ENCODE measurements at regions not wholly inside any gene's neighbourhood (a gene's known extent, or its start where the extent isn't known, plus 50 kb on each side); places are given as distances from the start of the nearest gene placed in this dataset.
"Not testable (repeated sequence)": the region's sequence is repeated elsewhere in the genome, so short reads cannot be mapped to it uniquely, and the experiment has no call there.

DNA sequence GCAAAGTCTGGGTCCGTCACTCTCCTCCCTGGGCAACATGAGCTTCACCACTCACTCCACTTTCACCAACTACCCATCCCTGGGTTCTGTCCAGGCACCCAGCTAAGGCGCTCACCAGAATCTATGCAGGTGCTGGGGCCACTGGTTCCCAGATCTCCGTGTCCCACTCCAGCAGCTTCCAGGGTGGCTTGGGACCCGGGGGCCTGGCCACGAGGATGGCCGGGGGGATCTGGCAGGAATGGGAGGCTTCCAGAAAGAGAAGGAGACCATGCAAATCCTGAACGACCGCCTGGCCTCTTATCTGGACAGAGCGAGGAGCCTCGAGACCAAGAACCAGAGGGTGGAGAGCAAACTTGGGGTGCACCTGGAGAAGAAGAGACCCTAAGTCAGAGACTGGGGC lies 1611.0 kb upstream of the ACO1 start:
- no peak for DNase-seq

DNA sequence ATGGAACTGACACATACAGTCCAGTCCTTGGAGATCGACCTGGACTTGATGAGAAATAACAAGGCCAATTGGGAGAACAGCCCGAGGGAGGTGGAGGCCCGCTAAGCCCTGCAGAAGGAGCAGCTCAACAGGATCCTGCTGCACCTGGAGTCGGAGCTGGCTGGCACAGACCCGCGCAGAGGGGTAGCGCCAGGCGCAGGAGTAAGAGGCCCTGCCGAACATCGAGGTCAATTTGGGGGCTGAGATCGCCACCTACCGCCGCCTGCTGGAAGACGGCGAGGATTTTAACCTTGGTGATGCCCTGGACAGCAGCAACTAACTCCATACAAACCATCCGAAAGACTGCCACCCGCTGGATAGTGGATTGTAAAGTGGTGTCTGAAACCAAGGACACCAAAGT lies 1610.1 kb upstream of the ACO1 start:
- peak in 1 of 2 experiments; percentile 58 for DNase-seq

DNA sequence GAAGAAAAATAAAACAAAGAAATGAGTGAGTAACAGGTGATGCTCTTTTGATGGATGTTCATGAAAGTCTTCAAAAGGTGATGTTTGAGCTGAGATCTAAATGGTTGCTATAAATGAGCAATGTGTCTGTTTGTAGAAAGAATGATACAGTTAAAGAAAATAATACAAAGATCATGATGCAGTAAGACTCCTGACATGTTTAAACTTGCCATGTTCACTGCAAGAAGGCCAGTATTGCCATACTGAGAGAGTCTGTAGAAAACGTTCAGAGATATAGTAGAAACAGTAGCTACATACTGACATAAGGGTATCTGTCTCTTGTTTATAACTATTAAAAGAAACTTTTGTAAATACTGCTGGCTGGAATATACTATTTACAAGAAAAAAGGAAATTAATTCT lies 1609.2 kb upstream of the ACO1 start:
- DNase-seq = no peak

DNA sequence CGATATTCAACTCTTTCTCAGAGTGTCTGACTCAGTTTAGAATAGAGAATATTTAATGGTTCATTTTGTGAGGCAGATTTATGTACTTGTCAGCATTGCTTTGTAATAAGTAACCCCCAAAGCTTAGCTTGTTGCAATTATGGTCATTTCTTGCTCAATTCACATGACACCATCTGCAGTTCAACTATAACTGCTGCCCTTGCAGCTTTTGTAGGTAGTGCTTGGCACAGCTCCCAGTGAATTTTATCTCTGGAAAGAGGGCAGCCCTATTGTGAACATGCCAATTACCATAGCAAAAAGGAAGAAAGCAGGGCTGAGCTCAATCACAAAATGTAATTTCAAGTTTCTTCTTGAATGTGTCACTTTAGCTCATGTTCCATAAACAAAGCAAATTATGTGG lies 1587.7 kb upstream of the ACO1 start:
- no peak for DNase-seq

DNA sequence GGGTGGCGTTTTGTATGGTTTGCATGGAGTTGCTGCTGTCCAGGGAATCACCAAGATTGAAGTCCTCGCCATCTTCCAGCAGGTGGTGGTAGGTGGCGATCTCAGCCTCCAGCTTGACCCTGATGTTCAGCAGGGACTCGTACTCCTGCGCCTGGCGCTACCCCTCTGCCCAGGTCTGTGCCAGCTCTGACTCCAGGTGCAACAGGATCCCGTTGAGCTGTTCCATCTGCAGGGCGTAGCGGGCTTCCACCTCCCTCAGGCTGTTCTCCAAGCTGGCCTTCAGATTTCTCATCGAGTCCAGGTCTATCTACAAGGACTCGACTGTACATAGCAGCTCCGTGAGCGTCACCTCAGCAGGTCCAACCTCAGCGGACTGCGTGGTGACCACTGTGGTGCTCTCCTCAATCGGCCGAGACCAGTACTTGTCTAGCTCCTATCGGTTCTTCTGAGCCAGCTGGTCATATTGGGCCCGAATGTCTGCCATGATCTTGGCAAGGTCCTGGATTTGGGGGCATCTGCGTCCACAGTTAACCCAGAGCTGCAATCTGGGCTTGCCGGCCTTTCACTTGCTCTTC lies 1584.8 kb upstream of the ACO1 start:
- DNase-seq = no peak

DNA sequence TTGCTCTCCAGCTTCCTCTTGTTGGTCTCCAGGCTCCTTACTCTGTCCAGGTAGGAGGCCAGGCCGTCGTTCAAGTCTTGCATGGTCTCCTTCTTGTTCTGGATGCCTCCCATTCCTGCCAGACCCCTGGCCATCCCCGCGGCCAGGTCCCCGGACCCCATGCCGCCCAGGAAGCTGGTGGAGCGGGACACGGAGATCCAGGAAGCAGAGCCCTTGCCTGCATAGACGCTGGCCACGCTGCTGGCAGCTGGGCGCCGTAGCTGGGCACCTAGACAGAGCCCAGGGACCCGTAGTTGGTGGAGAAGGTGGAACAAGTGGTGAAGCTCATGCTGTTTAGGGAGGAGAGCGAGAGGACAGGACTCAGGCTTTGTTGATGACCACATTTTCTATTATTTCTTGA lies 1584.0 kb upstream of the ACO1 start:
- no peak for DNase-seq

DNA sequence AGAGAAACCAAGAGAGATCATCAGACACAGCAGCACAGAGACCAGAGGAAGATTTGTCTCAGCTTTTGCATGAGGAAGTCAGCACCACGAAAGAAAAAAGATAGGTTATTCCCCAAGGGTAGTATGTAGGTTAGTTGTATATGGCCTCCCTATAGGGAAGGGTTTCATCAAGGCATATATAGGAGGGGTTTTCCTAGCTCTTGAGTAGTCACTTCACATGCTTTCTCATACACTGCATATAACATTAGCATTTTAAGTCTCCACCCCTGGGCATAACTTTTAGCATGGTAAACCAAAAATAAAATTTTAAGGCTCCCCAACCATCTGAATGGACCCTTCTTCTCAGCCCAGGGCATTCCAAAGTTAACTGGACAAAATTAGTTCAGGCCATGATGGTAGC lies 1571.6 kb upstream of the ACO1 start:
- DNase-seq = no peak

DNA sequence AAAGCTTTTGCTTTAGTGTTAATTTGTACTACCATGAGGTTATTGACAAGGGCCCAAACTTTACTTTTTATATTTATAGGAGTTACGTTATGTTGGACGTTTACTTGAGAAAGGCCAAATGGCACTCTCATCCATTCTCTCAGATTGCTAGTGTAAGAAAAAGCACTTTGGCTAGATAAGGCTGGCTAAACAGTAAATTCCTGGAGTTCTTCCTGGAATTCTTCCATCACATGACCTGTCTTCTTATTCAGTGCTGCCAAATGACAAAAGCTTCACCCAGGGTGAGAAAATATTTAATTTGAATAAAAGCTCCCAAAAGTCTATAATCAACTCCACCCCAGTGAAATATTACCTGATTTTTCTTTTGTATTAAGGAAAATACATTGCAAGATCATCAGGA lies 1568.9 kb upstream of the ACO1 start:
- DNase-seq = no peak

DNA sequence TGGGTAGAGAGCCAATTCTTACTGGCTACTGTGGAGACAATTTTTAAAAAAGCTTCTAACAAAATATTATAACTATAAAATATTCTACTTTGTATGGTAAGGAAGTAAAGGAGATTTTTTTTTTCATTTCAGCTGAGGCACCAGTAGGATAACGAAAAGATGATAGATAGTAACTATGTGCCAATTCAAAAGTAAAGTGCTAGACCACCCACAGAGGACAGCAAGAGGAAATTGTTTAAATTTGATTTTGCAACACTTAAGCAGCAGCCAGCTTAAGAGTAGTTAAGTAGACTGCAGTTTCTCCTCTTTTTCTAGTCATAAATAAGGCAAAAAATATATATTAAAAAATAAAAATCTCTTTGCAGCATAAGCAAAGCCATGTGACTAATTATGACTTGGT lies 1539.3 kb upstream of the ACO1 start:
- no peak for DNase-seq

DNA sequence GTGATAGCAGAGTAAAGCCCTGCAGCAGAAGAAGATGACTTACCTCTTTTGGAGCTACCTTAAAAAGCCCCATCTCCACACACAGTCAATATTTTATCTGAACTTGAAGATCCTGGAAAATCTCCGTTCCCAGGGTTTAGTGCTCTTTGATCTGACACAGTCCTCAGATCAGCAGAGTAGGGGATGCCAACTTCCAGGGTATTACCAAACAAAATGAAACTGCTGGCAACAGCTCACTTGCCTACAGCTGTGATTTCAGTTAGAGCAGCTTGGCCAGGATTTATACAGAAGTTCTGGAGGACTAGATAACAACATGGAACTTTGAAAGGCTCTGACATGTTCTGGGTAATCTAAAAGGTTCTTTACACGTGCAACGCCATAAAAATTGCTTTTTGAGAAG lies 1537.8 kb upstream of the ACO1 start:
- no peak for DNase-seq

DNA sequence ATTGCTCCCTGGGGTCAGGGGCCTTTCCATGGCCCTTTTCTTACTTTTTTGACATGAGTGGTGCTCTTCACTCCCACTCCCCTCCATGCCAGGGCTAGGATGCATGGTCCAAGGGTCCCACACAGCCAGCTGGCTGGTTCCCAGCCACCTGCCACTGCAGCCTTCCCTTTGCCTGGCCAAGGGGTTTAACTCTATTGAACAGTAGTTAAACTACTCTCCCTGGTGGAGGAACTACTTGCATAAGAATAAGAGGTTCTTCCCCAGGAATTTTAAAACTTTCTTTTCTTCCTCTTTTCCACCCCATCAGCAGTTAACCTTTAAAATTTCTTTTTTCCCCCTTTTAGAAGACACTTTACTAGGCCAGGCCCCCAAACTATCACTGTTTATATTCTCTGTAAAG lies 1532.8 kb upstream of the ACO1 start:
- no peak for DNase-seq

DNA sequence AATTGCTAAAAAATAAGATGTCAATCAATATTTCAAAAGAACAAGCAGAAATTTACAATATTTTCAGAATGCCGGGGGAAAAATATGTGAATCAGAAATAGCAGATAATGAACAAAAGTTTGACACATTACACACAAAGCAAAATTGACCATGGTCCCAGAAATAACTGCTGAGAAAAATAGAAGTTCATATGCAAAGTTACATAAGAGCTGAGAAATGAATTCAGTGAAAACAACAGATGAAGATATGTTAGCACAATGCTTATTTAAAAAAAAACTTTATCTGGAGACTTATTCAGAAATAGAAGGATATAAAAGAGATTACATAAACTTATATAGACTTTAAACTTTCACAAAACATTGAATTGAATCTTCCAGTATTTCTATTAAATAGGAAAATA lies 1483.7 kb upstream of the ACO1 start:
- no peak for DNase-seq

DNA sequence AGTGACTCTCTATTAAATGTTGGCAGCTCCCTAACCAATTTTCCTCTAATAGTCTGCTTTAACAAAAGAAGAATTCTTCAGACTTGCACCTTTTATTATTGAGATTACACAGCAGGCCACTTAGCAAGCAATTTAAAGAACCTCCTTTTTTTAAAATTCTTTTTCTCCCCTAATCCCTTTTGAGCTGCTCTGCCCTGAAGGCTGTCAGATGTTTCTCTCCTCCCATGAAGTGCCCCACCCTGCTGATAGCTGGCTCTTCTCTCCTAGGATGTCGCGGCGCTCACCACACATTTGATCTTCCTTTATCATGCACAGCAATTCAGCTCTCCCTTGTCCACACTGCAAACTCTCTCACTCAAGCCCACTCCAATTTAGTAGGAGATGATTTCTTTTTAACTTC lies 1471.1 kb upstream of the ACO1 start:
- no peak for DNase-seq

DNA sequence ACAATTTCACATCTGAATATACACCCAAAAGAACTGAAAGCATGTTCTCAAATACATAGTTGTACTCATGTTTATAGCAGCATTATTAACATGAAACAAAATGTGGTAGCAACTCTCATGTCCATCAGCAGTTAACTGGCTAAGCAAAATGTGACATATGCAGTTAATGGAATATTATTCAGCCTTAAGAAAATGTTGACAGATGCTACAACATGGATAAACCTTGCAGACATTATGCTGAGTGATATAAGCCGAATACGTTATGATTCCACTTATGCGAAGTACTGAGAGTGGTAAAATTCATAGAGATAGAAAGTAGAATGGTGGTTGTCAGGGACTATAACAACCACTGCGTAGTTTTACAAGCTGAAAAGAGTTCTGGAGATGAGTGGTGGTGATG lies 1469.0 kb upstream of the ACO1 start:
- DNase-seq = no peak

DNA sequence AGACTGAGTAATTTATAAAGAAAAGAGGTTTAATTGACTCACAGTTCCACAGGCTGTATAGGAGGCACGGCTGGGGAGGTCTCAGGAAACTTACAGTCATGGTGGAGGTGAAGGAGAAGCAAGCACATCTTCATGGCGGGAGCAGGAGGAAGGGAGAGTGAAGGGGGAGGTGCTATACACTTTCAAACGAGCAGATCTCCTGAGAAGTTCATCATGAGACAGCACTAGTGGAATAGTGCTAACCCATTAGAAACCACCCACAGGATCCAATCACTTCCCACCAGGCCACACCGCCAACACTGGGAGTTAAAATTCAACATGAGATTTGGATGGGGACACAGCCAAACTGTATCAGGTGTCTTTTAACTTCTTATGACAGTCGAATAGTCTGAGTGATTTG lies 1459.3 kb upstream of the ACO1 start:
- no peak for DNase-seq

DNA sequence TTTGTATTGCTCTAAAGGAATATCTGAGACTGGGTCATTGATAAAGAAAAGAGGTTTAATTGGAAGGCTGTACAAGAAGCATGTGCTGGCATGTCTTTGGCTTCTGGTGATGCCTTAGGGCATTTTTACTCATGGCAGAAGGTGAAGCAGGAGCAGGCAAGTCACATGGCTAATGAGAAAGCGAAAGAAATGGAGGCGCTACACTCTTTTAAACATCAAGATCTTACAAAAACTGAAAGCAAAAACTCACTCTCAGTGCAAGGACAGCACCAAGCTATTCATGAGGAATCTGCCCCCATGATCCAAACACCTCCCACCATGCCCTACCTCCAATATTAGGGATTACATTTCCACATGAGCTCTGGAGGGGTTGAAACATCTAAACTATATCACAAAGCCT lies 1458.8 kb upstream of the ACO1 start:
- no peak for DNase-seq

DNA sequence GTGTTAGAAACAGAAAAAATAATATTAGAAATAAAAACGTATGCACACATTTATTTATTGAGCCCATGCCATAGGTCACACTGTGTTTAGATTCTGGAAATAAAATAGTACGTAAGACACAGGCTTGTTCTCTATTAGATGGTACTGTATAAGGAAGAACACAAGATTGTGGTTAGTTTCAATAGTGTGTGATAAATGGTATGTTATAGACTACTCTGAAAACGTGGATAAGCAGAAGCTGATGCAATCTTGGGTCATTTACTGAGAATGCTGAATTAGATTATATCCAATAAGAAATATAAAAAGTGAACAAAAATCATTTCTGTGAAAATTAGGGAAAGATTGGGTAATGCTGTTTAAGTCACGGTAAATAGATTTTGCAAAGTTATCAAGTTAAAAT lies 1456.4 kb upstream of the ACO1 start:
- no peak for DNase-seq

DNA sequence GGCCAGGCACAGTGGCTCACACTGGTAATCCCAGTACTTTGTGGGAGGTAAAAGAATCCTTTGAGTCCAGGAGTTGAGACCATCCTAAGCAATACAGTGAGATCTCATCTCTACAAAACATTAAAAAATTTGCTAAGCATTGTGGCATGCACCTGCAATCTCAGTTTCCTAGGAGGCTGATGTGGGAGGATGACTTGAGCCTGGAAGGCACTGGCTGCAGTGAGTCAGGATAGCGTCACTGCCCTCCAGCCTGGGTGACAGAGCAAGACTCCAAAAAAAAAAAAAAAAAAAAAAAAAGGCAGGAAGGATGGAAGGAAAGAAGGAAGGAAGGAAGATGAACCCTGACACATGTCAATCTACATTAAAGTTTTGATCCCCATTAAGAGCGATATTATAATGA lies 1452.2 kb upstream of the ACO1 start:
- no peak for DNase-seq

DNA sequence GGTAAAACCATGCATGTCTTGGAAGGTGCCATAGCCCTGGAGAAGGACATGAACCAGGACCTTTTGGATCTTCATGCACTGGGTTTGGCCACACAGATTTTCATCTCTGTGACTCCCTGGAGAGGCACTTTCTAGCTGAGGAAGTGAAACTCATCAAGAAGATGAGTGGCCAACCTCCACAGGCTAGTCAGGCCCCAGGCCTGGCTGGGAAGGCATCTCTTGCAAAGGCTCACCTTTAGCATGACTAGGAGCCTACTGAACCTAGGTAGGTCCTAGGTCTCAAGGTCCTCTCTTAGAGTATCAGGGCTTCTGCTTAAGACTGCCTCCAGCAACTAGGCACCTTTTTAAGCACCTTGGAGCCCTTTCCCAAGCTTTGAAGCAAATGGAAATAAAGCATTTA lies 1448.7 kb upstream of the ACO1 start:
- DNase-seq = no peak

DNA sequence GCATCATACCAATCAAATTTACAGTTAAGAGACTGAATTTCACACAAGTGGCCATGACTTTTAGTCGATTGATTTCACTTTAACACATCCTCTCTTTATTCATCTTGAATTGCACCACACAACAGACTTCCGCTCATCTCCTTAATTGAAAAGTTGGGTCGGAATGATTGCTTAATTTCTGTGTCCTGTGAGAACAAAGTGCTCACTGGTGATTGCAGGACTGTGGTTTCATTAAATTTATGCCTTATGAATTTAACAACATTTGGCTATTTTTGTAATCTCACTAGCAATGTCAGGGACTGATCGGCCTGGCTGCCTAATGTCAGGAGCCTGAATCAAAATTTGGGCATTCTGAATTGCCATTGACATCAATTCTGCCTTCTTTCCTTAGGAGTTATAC lies 1447.3 kb upstream of the ACO1 start:
- no peak for DNase-seq

DNA sequence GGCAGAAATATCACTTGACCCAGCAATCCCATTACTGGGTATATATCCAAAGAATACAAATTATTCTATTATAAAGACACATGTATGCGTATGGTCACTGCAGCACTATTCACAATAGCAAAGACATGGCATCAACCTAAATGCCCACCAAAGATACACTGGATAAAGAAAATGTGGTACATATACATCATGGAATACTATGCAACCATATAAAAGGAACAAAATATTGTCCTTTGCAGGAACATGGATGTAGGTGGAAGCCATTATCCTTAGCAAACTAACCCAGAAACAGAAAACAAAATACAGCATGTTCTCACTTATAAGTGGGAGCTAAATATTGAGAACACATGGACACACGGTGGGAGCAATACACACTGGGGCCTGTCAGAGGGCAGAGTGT lies 1441.6 kb upstream of the ACO1 start:
- DNase-seq = not testable (repeated sequence)

DNA sequence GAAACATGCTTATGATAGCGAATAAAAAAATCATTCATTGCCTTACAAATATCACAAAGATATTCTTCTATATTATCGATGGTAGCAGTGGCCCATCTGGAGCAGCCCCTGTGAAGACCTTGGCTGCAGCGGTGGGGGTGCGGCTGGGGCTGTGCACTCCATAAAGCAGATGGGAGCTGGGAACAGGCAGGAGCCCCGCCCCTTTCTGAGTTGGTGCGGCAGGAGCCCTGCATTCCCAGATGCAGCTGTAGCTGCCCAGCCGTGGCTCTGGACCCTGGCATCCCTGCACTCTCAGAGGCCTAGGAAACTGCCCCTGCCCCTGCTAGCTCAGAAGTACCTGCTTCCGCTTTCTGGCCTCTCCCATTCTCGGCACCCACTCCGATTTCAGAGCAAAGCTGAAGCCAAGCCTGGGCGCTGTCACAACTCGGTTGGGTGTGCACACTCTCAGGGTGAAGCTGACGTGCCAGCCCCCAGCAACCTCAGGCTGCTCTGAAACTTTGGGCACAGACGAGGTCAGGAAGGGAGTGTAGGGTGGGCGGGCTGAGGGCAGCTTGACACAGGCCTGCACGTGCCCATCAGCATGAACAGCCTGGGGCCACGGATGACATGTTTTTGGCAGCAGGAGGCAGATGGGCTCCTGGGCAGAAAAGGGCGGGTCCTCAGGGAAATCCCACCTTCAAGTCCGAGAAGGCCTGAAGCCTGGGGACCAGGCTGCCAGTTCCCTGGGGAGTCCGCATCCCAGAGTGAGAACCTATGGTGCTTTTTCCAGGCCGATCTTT lies 1440.8 kb upstream of the ACO1 start:
- no peak for DNase-seq

DNA sequence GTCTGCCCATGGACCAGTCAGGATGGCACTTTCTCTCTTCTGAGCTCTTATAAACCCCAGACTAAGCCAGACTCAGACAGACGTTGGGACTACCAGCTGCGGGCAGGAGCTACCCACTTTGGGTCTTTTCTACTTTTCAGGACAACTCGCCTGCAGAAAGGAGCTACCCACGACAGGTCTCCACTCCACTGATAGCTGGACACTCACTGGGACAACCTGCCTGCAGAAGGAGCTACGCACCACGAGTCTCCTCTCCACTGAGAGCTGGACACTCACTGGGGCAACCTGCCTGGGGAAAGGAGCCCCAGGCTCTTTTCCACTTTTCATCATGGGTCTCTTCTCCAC lies 1440.2 kb upstream of the ACO1 start:
- no peak for DNase-seq

DNA sequence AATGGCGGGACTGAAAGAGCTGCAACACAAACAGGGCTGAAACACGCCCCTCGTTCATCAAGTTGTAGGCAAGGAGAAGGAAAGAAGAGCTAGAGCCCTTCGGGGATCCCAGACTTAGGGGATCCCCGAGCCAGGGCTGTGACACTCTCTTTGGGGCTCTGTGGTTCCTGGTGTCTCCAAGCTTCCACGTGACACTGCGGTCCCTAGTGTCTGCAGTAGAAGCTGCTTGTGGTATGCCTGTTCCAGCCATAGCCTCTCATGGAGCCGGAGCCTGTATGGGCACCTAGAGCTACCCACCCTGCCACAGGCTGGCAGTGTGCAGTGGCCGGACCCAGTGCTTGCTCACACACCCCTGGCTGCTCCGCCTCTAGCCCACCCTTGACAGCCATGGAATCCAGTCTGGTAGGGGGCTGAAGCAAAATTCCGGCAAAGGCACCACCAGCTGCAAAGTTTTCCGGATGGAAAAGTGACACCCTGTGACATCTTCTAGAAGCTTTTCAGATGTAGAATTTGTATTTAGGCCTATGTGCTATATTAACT lies 1439.6 kb upstream of the ACO1 start:
- DNase-seq = no peak

DNA sequence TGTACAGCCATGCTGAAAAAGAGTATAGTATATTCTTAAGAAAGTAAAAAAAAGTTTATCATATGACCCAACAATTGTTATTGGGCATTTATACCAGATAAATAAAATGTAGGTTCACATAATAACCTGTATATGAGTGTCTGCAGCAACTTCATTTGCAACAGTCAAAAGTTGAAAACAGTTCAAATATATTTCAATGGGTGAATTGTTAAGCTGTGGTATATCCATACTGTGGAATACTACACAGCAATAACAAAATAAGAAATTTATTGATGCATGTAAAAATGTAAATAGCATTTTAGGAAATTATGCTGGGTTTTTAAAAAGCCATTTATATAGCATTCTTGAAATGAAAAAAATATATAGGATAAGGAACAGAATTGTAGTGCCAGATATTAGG lies 1420.1 kb upstream of the ACO1 start:
- no peak for DNase-seq

Measured in NCI-H526 (cell line).